Mucosa of gallbladder (tissue), 1 donor: ENCODE measurements at regions not wholly inside any gene's neighbourhood (a gene's known extent, or its start where the extent isn't known, plus 50 kb on each side); places are given as distances from the start of the nearest gene placed in this dataset.

Experiments used
- DNase-seq: peaks from one replicate; pipeline ENCODE4 v3.0.0-alpha.2; 2020; ENCODE audit warnings: low spot score
- donor health status: DM: no; HTN: no; CAD: no.

DNA sequence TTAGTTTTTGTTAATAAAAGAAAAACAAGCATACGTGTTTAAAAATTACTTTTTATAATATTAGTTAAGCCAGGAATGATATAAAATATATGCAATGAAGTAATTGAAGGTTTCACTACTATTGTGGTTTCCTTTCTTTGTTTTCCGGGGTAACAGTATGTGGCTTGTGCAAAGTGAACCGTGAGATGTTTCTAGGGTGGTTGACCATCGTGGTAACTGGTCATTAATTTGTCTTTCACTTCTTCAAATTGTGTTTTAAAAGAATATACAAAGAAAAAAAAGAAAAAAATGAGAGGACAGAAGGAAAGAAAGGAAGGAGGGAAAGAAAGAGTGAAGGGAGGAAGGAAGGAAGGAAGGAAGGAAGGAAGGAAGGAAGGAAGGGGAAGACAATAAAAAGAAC is 330.1 kb upstream of the CPXCR1 start:
- no peak for DNase-seq

DNA sequence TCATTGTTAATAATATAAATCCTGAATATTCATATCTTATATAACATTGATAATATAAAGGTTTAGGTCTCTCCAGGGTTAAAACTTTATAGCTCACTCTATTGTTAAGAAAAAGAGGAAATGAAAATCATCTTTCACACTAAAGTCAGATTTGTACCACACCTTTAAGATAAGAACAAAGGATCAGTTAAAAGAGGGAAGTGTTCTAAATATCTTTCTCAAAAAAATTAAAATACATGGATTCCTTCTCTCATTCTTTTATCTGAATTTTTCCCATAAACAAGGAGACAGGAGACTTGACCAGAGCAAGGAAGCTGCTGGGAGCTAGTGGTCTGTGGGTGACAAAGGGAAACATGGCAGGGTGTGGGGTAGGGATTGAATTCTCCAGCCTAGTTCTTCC is 323.0 kb upstream of the CPXCR1 start:
- DNase-seq: no peak

DNA sequence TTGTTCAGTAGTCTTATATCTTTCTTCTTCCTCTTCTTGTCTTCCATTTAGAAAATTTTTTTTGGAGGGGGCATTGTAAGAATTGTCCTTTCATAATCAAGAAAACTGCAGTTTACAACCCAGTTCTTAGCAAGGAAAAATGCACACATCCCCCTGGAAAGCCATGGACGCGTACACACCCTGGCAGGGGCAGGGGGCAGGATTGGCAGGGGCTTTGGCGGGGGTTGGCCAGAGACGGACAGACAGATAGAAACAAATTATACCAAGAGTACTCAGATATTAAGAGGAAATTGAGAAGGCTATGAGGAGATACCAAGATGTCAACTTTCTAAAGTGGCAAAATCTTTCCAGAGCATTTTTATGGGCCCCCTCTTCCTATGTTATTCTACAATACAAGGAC is 322.5 kb upstream of the CPXCR1 start:
- DNase-seq: no peak

DNA sequence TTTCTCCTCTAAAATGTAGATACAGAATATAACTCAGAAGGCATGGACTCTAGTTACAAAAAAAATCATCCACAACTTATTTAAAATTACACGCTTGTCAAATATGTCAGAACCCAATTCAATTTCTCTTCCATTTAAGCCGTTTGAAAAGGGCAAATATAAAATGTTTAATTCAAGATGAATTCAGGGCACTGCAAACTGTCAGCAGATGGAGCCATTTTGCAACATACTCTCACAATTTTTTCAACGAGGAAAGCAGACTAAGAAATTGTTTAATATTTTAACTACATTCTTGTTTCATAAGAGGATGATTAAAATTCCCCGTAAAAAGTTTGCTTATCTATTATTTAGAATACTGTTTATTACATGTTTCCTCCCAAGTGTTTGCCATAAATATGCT is 321.3 kb upstream of the CPXCR1 start:
- no peak for DNase-seq

DNA sequence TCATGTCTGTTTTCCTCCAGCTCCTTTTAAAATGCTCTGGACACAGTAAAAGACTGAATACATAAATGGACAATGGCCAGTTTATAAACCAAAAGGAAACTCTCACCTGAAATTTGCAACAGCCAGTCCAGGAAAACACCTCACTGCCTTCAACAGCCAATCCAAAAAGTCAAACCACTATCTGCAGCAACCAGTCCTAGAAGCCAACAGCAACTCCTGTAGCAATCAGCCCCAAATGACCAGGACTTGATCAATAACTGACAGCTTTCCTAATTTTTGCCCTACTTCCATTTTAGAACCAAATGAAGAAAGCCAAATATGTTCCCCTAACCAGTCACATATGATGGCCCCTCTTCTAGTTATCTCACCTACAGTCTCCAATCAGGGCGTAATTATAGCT is 309.5 kb upstream of the CPXCR1 start:
- DNase-seq: no peak

DNA sequence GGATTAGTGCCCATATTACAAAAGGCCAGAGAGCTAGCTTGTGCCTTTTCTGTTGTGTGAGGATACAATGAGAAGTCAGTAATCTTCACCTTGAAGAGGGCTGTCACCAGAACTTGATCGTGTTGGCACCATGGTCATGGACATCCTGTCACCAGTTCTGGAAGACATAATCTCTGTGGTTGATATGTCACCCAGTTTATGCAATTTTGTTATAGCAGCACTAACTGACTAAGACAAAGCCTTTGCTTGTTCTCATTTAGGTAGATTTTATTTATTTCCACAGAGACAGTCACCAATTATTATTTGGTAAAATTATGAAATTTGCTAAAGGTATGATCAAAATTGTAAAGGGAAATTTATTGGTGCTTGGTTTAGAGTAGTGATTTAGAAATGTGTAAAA is 308.8 kb upstream of the CPXCR1 start:
- DNase-seq: no peak

DNA sequence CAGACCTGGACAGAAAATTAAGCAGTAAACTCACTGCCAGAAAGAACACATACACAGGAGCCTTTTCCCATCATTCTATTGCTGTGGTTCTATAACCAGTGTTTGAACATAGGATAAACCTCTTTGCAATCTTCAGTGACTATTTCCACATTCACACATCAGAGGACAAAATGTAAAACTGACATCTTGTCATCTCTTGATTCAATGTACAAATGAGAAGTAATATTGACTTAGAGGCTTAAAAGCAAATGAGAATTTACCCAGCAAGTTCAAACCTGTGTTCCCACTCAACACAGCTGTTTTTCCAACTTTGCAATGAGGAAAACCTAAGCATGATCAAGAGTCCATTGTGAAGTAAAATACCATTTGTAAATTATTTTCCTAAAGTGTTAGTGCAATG is 307.1 kb upstream of the CPXCR1 start:
- DNase-seq: no peak
